Jurkat, Clone E6-1 (cell line): ENCODE measurements at regions not wholly inside any gene's neighbourhood (a gene's known extent, or its start where the extent isn't known, plus 50 kb on each side); places are given as distances from the start of the nearest gene placed in this dataset.
A peak's percentile ranks its signal among the peaks of the same experiment; 100 is the strongest.
"Not testable (repeated sequence)": the region's sequence is repeated elsewhere in the genome, so short reads cannot be mapped to it uniquely, and the experiment has no call there.

Experiments used
- DNase-seq: peaks from one replicate; pipeline ENCODE4 v3.0.0-alpha.2; 2011; ENCODE audit warnings: low read depth, low spot score
- H3K4me3 ChIP-seq: 2 replicates; pipeline ENCODE4 v1.5.1; 2011; ENCODE audit warnings: mild to moderate bottlenecking, low read length, control low read depth, moderate library complexity

GRCh38 chr15:24260407-24260806 lies 415.2 kb upstream of the NPAP1 start:
- H3K4me3 ChIP-seq, DNase-seq: not testable (repeated sequence)

- not testable (repeated sequence) for H3K4me3 ChIP-seq, DNase-seq
Measured at GRCh38 chr15:24260854-24261253, 414.7 kb upstream of the NPAP1 start.

DNA sequence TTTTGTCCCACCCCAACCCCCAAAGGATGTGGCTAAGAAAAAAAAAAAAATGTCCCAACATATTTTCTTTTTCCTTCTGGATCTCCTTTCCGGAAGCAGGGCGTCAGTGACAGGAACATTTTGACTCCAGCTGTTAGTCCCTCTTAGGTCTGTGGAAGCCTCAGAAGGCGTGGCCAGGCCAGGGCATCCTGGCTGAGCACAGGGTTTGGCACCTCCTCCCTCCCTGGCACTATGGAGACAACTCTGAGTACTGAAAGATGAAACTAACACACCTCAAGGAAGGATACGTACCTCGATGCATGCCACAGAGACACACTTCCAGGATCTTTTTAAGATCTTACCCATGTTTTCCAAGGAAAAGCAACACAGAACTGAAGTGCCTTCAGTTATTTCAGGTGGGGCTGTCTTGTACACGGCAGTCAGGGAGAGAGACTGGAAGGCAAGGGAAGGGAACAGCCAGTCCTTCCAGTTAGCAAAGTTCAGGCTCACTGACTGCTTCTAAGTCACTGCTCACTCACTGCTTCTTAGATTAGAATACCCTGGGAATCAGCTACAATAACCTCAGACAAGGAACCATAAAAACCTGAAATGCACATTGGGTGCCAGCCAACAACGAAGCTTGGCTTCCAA lies 406.9 kb upstream of the NPAP1 start:
- H3K4me3 ChIP-seq, DNase-seq: not testable (repeated sequence)

DNA sequence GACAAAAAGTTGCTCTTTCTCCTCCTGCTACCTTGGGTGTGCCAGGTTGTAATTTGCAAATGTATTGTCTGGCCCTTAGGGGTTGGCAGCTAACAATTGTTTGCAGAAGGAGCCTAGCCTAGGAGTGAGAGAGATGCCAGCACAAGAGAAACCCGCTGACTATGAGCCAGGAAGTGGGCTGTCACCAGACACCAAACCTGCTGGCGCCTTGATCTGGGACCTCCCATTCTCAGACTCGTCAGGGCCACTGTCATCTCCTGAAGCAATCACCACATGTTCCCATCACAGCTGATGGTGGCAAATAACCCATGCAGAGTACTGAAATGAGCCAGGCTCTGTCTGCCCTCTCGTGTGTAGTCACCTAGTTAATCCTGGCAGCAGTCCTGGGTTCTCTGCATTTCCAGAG lies 406.4 kb upstream of the NPAP1 start:
- no peak overlapping the region for H3K4me3 ChIP-seq
- peak; percentile 78 for DNase-seq

GRCh38 chr15:24269923-24270322 lies 405.7 kb upstream of the NPAP1 start:
- H3K4me3 ChIP-seq: no peak overlapping the region
- DNase-seq: no peak

GRCh38 chr15:24271496-24272244 lies 403.9 kb upstream of the NPAP1 start:
- H3K4me3 ChIP-seq, DNase-seq: not testable (repeated sequence)

GRCh38 chr15:24292837-24293236 lies 382.7 kb upstream of the NPAP1 start:
- H3K4me3 ChIP-seq: no peak overlapping the region
- DNase-seq: no peak

DNA sequence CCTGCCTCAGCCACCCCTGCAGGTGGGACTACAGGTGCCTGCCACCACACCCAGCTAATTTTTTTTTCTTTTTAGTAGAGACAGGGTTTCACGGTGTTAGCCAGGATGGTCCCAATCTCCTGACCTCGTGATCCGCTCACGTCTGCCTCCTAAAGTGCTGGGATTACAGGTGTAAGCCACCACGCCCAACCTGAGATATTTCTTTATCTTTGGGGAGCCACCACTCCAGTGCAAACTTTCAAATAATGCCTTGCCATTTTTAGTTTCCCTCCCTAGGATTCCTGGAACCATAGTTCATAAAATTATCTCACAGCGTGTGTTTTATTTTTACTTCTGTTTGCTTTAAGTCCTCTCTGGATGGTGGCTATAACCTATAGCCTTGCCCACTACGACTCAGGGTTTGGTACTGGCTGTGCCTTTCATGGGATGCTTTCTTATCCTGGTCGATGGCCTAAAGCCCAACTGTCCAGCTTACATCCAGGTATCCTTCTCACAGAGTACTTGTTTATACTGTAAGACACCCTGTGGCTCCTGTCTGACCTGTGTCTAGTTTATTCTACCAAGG lies 374.7 kb upstream of the NPAP1 start:
- H3K4me3 ChIP-seq, DNase-seq: not testable (repeated sequence)

DNA sequence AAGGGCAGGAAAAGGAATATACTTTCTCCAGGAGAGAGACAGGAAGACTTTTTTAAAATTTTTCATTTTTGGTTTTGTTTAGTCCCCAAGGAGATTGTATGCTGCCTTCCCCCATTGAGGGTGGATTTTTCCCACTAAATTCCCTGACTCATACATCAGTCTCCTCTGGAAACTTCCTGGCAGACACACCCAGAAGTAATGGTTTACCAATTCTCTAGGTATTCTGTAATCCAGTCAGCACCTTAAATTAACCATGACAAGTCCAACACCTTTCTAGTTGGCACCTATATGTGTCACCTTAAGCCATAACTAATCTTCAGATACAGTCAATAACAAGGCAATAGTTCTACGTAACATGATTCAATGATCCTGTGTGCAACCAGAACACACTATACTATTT lies 373.6 kb upstream of the NPAP1 start:
- DNase-seq, H3K4me3 ChIP-seq: not testable (repeated sequence)

DNA sequence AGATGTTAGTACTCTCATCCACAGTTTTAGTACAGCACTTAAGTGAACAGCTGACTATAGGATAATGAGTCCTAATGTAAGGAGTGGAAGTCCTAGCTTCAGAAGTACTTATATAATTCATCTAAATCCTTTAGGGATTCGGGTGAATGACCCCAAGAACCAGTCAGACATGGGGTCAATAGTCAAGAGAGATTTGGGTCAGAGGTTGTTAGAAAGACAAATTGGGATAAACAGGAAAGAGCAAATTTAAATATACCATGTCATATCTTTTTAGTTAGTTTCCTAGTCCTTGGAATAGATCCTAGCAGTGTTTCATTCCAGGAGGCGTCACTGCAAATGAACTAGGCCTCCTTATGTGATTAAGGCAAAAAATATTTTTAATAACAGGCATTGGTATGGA lies 370.8 kb upstream of the NPAP1 start:
- DNase-seq, H3K4me3 ChIP-seq: not testable (repeated sequence)

DNA sequence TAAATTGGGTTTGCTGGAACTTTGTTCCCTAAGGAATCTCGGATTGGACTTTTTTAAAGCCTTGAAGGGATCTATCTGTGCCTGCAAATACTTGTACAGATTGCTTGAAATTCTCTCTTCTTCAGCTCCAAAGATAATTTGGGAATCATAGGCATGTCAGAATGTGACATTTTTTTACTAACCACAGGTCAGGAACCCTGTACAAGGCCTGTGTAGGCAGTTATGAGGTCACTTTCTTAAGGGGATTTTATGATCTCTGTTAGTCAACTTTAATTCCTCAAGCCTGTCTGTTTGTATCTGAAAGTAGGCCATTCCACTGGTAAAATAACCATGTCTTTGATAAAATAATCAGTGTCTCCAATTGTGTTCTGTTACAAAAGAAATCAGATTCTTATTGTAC lies 369.9 kb upstream of the NPAP1 start:
- not testable (repeated sequence) for H3K4me3 ChIP-seq

GRCh38 chr15:24309700-24310099 lies 365.9 kb upstream of the NPAP1 start:
- H3K4me3 ChIP-seq, DNase-seq: not testable (repeated sequence)

More for the DNA sequence above, 369.9 kb upstream of the NPAP1 start:
- DNase-seq: not testable (repeated sequence)

- not testable (repeated sequence) for DNase-seq
Measured at GRCh38 chr15:24311692-24312091, 363.9 kb upstream of the NPAP1 start.

GRCh38 chr15:24316326-24316725 lies 359.2 kb upstream of the NPAP1 start:
- not testable (repeated sequence) for DNase-seq

More at GRCh38 chr15:24311692-24312091, 363.9 kb upstream of the NPAP1 start:
- H3K4me3 ChIP-seq: not testable (repeated sequence)

GRCh38 chr15:24318981-24319380 lies 356.6 kb upstream of the NPAP1 start:
- no peak for DNase-seq
- no peak overlapping the region for H3K4me3 ChIP-seq

More at GRCh38 chr15:24316326-24316725, 359.2 kb upstream of the NPAP1 start:
- not testable (repeated sequence) for H3K4me3 ChIP-seq

GRCh38 chr15:24324096-24324495 lies 351.5 kb upstream of the NPAP1 start:
- DNase-seq, H3K4me3 ChIP-seq: not testable (repeated sequence)

GRCh38 chr15:24326513-24326912 lies 349.1 kb upstream of the NPAP1 start:
- not testable (repeated sequence) for DNase-seq, H3K4me3 ChIP-seq

DNA sequence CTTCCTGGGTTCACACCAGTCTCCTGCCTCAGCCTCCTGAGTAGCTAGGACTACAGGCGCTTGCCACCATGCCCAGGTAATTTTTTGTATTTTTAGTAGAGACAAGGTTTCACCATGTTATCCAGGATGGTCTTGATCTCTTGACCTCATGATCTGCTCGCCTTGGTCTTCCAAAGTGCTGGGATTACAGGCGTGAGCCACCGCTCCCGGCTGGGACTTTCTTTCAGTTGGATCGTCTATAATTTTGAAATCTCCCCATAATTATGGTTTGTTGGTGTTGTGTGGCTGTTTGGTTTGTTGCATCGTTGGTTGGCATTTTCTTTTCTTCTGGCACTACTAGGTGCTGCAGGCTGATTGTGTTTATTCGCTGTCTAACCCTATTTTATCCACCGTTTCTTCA lies 343.6 kb upstream of the NPAP1 start:
- H3K4me3 ChIP-seq, DNase-seq: not testable (repeated sequence)

GRCh38 chr15:24341876-24342275 lies 333.7 kb upstream of the NPAP1 start:
- not testable (repeated sequence) for H3K4me3 ChIP-seq, DNase-seq

- not testable (repeated sequence) for DNase-seq
Measured at GRCh38 chr15:24352777-24353176, 322.8 kb upstream of the NPAP1 start.

More at GRCh38 chr15:24352777-24353176, 322.8 kb upstream of the NPAP1 start:
- H3K4me3 ChIP-seq: not testable (repeated sequence)
